ENCODE measurements at regions not wholly inside any gene's neighbourhood (a gene's known extent, or its start where the extent isn't known, plus 50 kb on each side); places are given as distances from the start of the nearest gene placed in this dataset.
"Not testable (repeated sequence)": the region's sequence is repeated elsewhere in the genome, so short reads cannot be mapped to it uniquely, and the experiment has no call there.

DNA sequence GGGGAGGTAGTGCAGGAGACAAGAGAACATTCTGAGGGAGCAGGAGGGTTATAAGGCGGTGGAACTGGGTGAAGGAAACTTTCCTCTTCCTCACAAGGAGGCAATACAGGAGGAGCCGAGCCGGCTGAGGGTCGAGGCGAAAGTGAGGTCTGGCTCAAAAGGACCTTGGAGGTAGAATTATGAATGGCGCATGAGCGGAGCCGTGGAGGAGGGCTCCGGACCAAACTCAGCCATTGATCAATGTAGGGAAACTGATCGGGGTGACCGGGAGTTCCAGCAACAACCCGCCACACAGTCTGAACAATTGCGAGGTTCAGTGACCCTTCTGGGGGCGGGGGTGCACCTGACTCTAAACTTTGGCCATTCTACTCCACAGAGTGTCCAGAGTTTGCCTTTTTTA is 118.7 kb upstream of the PZP start:
- H3K36me3 ChIP-seq (ENCODE audit: control insufficient read depth in 2 of 2, insufficient read depth in 2 of 2, low read length in 1 of 2); BruUV-seq (replicated peaks); H3K4me3 ChIP-seq; H3K27ac ChIP-seq (ENCODE audit: control insufficient read depth, insufficient read depth); H3K4me2 ChIP-seq (ENCODE audit: control insufficient read depth, insufficient read depth); DNase-seq (ENCODE audit: low read depth, low spot score); H3K27me3 ChIP-seq (replicated peaks in 1 of 2; ENCODE audit: control insufficient read depth in 2 of 2, insufficient read depth in 2 of 2, low read length in 1 of 2); H3K79me2 ChIP-seq (ENCODE audit: control insufficient read depth, insufficient read depth, low read length); H4K20me1 ChIP-seq (ENCODE audit: control insufficient read depth, insufficient read depth); H3K9ac ChIP-seq (ENCODE audit: control insufficient read depth, insufficient read depth, low read length); POLR2A ChIA-PET; SMC1A ChIA-PET (ENCODE audit: uncharacterized antibody, unreplicated experiment); H2AFZ ChIP-seq (ENCODE audit: control insufficient read depth, low read depth, low read length); RAD21 ChIA-PET (ENCODE audit: unreplicated experiment); FAIRE-seq; CTCF ChIA-PET; in situ Hi-C loops (cut with MboI); H3K9me3 ChIP-seq (replicated peaks; ENCODE audit: control insufficient read depth, insufficient read depth, low read length); H3K4me1 ChIP-seq (ENCODE audit: control insufficient read depth, insufficient read depth, low read length); intact Hi-C loops (cut with micrococcal nuclease; ENCODE audit: unreplicated experiment); ATAC-seq: not testable (repeated sequence)
- 76% methylated on average over 14 of the region's 14 CpGs for WGBS (ENCODE audit: insufficient coverage, insufficient replicate concordance, low lambda C conversion rate, missing lambda C conversion rate)

DNA sequence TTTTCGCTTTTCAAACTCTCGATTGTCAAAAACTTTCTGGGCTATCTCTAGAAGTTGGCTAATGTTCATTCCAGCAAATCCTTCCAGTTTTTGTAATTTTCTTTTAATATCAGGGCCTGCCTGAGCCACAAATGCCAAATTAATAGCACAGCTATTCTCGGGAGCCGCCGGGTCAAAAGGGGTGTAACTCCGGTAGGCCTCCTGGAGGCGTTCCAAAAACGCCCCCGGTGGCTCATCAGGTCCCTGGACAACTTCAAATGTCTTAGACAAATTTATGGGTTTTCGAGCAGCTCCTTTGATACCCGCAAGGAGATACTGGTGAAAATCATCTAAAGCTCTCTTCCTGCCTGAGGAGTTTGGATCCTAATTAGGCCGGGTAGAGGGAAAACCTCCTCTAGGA is 117.9 kb upstream of the PZP start:
- no peak overlapping the region for H3K4me2 ChIP-seq (ENCODE audit: control insufficient read depth, insufficient read depth)
- H3K27ac ChIP-seq (ENCODE audit: control insufficient read depth, insufficient read depth) = no peak overlapping the region
- POLR2A ChIA-PET = no interaction called here
- no TSS peak for BruUV-seq (replicated peaks)
- CTCF ChIA-PET = interaction anchor here (0.8 to 0.9 kb wide), 2 partner anchors 40 to 47 kb away, joined by 3 read pairs; no protein-coding TSS in a partner anchor
- no peak overlapping the region for H3K9ac ChIP-seq (ENCODE audit: control insufficient read depth, insufficient read depth, low read length)
- H2AFZ ChIP-seq (ENCODE audit: control insufficient read depth, low read depth, low read length) = no peak overlapping the region
- WGBS (ENCODE audit: insufficient coverage, insufficient replicate concordance, low lambda C conversion rate, missing lambda C conversion rate) = 80% methylated on average over 12 of the region's 12 CpGs
- no peaks in the 10 kb centered on the region for H3K79me2 ChIP-seq (ENCODE audit: control insufficient read depth, insufficient read depth, low read length)
- no peak for ATAC-seq
- DNase-seq (ENCODE audit: low read depth, low spot score) = no peak
- H3K27me3 ChIP-seq (replicated peaks in 1 of 2; ENCODE audit: control insufficient read depth in 2 of 2, insufficient read depth in 2 of 2, low read length in 1 of 2) = no peaks in the 10 kb centered on the region
- intact Hi-C loops (cut with micrococcal nuclease; ENCODE audit: unreplicated experiment) = no loop called here
- no peaks in the 10 kb centered on the region for H3K36me3 ChIP-seq (ENCODE audit: control insufficient read depth in 2 of 2, insufficient read depth in 2 of 2, low read length in 1 of 2)
- in situ Hi-C loops (cut with MboI) = no loop called here
- no peaks in the 10 kb centered on the region for H3K4me1 ChIP-seq (ENCODE audit: control insufficient read depth, insufficient read depth, low read length)
- RAD21 ChIA-PET (ENCODE audit: unreplicated experiment) = no interaction called here
- SMC1A ChIA-PET (ENCODE audit: uncharacterized antibody, unreplicated experiment) = no interaction called here
- no peak for FAIRE-seq
- no peak overlapping the region for H3K4me3 ChIP-seq
- TF ChIP-seq MLLT1 (IDR thresholded peaks at IDR 0.05) (no peak), SP1 (IDR thresholded peaks at IDR 0.05; ENCODE audit: low read depth, low read length) (no peak), HDGF (IDR thresholded peaks at IDR 0.05) (no peak), LARP7 (IDR thresholded peaks at IDR 0.05) (no peak), RAD21 (IDR thresholded peaks at IDR 0.05; ENCODE audit: insufficient read depth, low read depth, low read length) (no peak)
- H4K20me1 ChIP-seq (ENCODE audit: control insufficient read depth, insufficient read depth) = no peaks in the 10 kb centered on the region
- no peaks in the 10 kb centered on the region for H3K9me3 ChIP-seq (replicated peaks; ENCODE audit: control insufficient read depth, insufficient read depth, low read length)
